Embryonic facial prominence (tissue), 1 donor: ENCODE measurements at regions not wholly inside any gene's neighbourhood (a gene's known extent, or its start where the extent isn't known, plus 50 kb on each side); places are given as distances from the start of the nearest gene placed in this dataset.
"Not testable (repeated sequence)": the region's sequence is repeated elsewhere in the genome, so short reads cannot be mapped to it uniquely, and the experiment has no call there.

Source experiments
- DNase-seq: peaks from one replicate; pipeline ENCODE4 v3.0.0-alpha.2; 2016; ENCODE audit errors: extremely low spot score

DNA sequence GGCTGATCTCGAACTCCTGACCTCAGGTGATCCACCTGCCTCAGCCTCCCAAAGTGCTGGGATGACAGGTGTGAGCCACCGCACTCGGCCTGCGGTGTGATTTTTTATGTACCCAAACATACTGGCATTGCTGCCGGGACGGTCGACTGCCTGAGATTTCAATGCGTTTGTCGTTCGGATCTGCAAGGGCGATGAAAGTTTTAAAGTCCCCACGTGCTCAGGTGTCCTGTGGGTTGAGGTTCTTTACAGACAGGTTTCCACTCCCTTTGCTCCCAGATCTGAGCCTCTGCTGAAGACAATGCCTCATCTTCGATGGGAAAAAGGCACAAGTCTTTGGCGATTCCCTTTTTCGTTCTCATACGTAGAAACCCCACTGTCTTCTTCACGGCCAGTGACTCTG is 78.1 kb upstream of the SHOX start:
- DNase-seq: no peak

GRCh38 chrX:554271-554670 is 76.3 kb upstream of the SHOX start:
- no peak for DNase-seq

- no peak for DNase-seq
Observed at GRCh38 chrX:555725-556666, 74.6 kb upstream of the SHOX start.

GRCh38 chrX:557601-558000 is 73.0 kb upstream of the SHOX start:
- DNase-seq: not testable (repeated sequence)

GRCh38 chrX:559282-559681 is 71.3 kb upstream of the SHOX start:
- not testable (repeated sequence) for DNase-seq

- no peak for DNase-seq
Observed at GRCh38 chrX:567891-568290, 62.7 kb upstream of the SHOX start.

DNA sequence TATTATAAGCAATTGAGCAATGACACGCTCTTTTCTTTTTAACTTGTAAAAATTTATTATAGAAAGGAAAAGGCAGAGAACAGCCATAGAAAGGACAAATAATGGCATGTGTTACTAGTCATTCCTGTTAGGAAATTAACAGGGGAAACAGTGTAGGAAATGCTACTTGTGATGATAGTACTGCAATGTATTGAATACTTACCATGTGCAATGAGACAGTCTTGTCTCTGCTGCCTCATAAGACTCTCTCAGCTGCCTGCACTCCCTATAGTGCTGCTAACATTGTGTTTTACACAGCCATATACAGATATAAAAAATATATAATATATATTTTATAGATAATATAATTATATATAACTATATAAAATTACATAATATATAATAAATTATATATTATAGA is 62.3 kb upstream of the SHOX start:
- DNase-seq: no peak

DNA sequence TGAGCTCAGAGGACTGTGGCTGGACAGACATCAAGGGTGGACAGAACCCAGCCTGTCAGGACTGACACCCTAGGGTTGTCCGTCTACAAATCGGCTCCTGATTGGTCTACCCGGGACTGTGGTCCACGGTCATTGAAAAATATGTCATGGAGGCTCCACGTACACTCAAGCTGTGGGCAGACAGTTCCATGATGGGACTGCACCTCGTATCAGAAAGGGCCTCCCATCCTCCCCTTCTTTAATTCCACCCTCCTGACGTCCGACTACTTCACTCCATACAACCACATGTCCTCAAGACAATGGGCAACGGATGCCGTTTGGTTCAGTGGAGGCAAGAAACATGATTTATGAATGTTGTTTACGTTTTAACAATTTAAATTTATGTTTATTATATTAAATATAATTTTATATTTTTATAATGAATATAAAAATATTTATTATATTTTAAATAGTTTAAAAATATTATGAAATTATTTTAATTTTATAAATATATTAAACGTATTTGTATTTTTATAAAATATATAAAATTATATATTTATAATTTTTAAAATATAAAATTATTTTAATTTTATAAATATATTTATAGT is 58.0 kb upstream of the SHOX start:
- no peak for DNase-seq

- DNase-seq: no peak
Observed at GRCh38 chrX:574251-574650, 56.3 kb upstream of the SHOX start.

DNA sequence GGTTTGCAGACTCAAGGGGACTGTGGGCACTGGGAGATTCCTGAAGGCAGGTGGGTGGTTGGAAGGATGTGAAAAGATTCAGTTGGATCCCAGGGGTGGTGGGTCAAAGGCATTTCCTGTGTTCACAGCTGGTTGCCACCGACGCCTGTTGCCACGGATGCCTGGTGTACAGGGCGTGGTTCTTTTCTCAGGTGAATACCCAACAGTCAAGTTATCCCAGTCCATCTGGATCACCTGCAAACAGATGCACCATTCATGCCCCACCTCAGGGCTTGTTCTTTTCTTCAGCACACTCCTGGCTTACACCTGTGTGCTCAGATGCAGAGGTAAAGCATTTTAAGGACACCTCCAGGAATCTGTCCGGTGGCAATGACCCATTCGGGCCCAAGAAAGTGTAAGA is 55.8 kb upstream of the SHOX start:
- no peak for DNase-seq

- DNase-seq: no peak
Observed at GRCh38 chrX:576904-577560, 53.6 kb upstream of the SHOX start.

DNA sequence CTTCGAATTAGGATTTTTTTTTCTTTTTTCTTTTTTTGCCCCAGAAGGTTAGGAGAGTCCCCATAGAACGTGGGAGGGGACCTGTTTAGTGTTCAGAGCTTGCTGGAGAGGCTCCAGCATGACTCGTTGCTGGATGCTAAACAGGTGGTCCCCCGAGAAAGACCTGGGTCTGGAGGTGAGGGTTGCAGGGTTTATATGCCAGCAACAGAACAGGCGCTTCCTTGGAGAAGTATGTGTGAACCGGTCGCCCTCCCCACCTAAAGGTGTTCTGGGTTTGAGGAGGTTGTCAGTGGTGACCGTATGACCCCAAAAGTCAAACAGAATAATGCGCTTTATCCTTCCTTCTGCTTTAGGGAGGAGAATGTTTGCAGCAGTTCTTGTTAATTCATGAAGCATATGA is 52.1 kb upstream of the SHOX start:
- DNase-seq: no peak

- DNase-seq: no peak
Observed at GRCh38 chrX:580030-580429, 50.6 kb upstream of the SHOX start.
